OCI-M2 (cell line): ENCODE measurements at regions not wholly inside any gene's neighbourhood (a gene's known extent, or its start where the extent isn't known, plus 50 kb on each side); places are given as distances from the start of the nearest gene placed in this dataset.

Source experiments
- DNase-seq: peaks from one replicate; lab custom pipeline; 2025; ENCODE audit not compliant: unreplicated experiment; lab: John Stamatoyannopoulos, UW

- no peak for DNase-seq
Measured at GRCh38 chr17:77454242-77455095, 313.7 kb downstream of the SEC14L1 start.

GRCh38 chr17:77455111-77455890 is 314.5 kb downstream of the SEC14L1 start:
- no peak for DNase-seq

- no peak for DNase-seq
Measured at GRCh38 chr17:77455891-77456260, 315.1 kb downstream of the SEC14L1 start.

- DNase-seq = no peak
Measured at GRCh38 chr17:77456271-77456950, 315.6 kb downstream of the SEC14L1 start.

GRCh38 chr17:77456951-77457548 is 316.3 kb downstream of the SEC14L1 start:
- DNase-seq = no peak

GRCh38 chr17:77457572-77458201 is 316.9 kb downstream of the SEC14L1 start:
- no peak for DNase-seq

GRCh38 chr17:77458202-77459017 is 317.6 kb downstream of the SEC14L1 start:
- no peak for DNase-seq

- no peak for DNase-seq
Measured at GRCh38 chr17:77459018-77459755, 318.4 kb downstream of the SEC14L1 start.

GRCh38 chr17:77460514-77461046 is 319.8 kb downstream of the SEC14L1 start:
- no peak for DNase-seq

GRCh38 chr17:77461277-77462057 is 320.7 kb downstream of the SEC14L1 start:
- no peak for DNase-seq

GRCh38 chr17:77462090-77462489 is 321.3 kb downstream of the SEC14L1 start:
- DNase-seq = no peak

GRCh38 chr17:77462553-77463497 is 322.1 kb downstream of the SEC14L1 start:
- DNase-seq = no peak

- no peak for DNase-seq
Measured at GRCh38 chr17:77464988-77465357, 324.2 kb downstream of the SEC14L1 start.

- DNase-seq = no peak
Measured at GRCh38 chr17:77465358-77466041, 324.7 kb downstream of the SEC14L1 start.

GRCh38 chr17:77466140-77466539 is 325.4 kb downstream of the SEC14L1 start:
- DNase-seq = no peak

- no peak for DNase-seq
Measured at GRCh38 chr17:77466596-77467223, 325.9 kb downstream of the SEC14L1 start.
